ENCODE measurements at regions not wholly inside any gene's neighbourhood (a gene's known extent, or its start where the extent isn't known, plus 50 kb on each side); places are given as distances from the start of the nearest gene placed in this dataset.

GRCh38 chr6:122092366-122092765 lies 307.1 kb upstream of the HSF2 start:
- TF ChIP-seq POLR2A (IDR thresholded peaks at IDR 0.05; ENCODE audit: low read depth, low read length) (no peak), POLR2AphosphoS5 (IDR thresholded peaks at IDR 0.05; ENCODE audit: low read depth, low read length) (no peak)
